ENCODE measurements at regions not wholly inside any gene's neighbourhood (a gene's known extent, or its start where the extent isn't known, plus 50 kb on each side); places are given as distances from the start of the nearest gene placed in this dataset.

DNA sequence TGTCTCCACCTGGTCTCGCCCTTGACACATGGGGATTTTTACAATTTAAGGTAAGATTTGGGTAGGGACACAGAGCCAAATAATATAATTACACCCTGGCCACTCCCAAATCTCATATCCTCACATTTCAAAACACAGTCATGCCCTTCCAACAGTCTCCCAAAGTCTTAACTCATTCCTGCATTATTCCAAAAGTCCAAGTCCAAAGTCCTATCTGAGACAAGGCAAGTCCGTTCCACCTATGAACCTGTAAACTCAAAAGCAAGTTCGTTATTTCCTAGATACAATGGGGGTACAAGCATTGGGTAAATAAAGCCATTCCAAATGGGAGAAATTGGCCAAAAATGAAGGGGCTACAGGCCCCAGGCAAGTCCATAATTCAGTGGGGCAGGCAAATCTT, 380.8 kb downstream of the CXXC4 start:
- TF ChIP-seq, protein P1, sequence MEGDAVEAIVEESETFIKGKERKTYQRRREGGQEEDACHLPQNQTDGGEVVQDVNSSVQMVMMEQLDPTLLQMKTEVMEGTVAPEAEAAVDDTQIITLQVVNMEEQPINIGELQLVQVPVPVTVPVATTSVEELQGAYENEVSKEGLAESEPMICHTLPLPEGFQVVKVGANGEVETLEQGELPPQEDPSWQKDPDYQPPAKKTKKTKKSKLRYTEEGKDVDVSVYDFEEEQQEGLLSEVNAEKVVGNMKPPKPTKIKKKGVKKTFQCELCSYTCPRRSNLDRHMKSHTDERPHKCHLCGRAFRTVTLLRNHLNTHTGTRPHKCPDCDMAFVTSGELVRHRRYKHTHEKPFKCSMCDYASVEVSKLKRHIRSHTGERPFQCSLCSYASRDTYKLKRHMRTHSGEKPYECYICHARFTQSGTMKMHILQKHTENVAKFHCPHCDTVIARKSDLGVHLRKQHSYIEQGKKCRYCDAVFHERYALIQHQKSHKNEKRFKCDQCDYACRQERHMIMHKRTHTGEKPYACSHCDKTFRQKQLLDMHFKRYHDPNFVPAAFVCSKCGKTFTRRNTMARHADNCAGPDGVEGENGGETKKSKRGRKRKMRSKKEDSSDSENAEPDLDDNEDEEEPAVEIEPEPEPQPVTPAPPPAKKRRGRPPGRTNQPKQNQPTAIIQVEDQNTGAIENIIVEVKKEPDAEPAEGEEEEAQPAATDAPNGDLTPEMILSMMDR (IDR thresholded peaks at IDR 0.05 in 8 of 11, conservative IDR thresholded peaks at IDR 0.05 in 3 of 11), result no peak
- TF ChIP-seq POLR2A (IDR thresholded peaks at IDR 0.05) (no peak), POLR2AphosphoS5 (IDR thresholded peaks at IDR 0.05) (no peak)
